C4-2B (cell line): ENCODE measurements at regions not wholly inside any gene's neighbourhood (a gene's known extent, or its start where the extent isn't known, plus 50 kb on each side); places are given as distances from the start of the nearest gene placed in this dataset.

Source experiments
- H3K27ac ChIP-seq: fragments of 450-650 bp; 2 replicates; pipeline ENCODE4 v1.5.1; 2017
- CTCF ChIP-seq: fragments of 450-650 bp; conservative IDR thresholded peaks from 2 replicates; pipeline ENCODE4 v1.5.1; 2017; ENCODE audit warnings: mild to moderate bottlenecking
- ZFX ChIP-seq: fragments of 450-650 bp; IDR thresholded peaks from 2 replicates; pipeline ENCODE4 v1.6.1; 2017

- no peak for TF ChIP-seq CTCF
- TF ChIP-seq ZFX = no peak
- H3K27ac ChIP-seq = no peak overlapping the region
Observed at GRCh38 chr14:23827100-23827892, 126.3 kb upstream of the DHRS4 start.

- H3K27ac ChIP-seq = no peak overlapping the region
- no peak for TF ChIP-seq CTCF
- TF ChIP-seq ZFX = no peak
Observed at GRCh38 chr14:23828001-23828400, 125.6 kb upstream of the DHRS4 start.

- TF ChIP-seq ZFX (no peak), CTCF (no peak)
- no peak overlapping the region for H3K27ac ChIP-seq
Observed at GRCh38 chr14:23828616-23829015, 125.0 kb upstream of the DHRS4 start.

GRCh38 chr14:23829736-23830471, 123.7 kb upstream of the DHRS4 start:
- H3K27ac ChIP-seq = no peak overlapping the region
- no peak for TF ChIP-seq CTCF
- no peak for TF ChIP-seq ZFX

- H3K27ac ChIP-seq = no peak overlapping the region
- TF ChIP-seq ZFX = no peak
- no peak for TF ChIP-seq CTCF
Observed at GRCh38 chr14:23831596-23831995, 122.0 kb upstream of the DHRS4 start.

- H3K27ac ChIP-seq = no peak overlapping the region
- TF ChIP-seq ZFX = no peak
- no peak for TF ChIP-seq CTCF
Observed at GRCh38 chr14:23861666-23862065, 91.9 kb upstream of the DHRS4 start.

- TF ChIP-seq ZFX (no peak), CTCF (no peak)
- H3K27ac ChIP-seq = no peak overlapping the region
Observed at GRCh38 chr14:23862513-23862912, 91.1 kb upstream of the DHRS4 start.
